Suprapubic skin (tissue), 4 donors: ENCODE measurements at regions not wholly inside any gene's neighbourhood (a gene's known extent, or its start where the extent isn't known, plus 50 kb on each side); places are given as distances from the start of the nearest gene placed in this dataset.

Experiments used
- CTCF ChIP-seq, 2 donors: fragments of 200-600 bp in 1 of 2; fragments of 450-650 bp in 1 of 2; sonication (generic) in 1 of 2; IDR thresholded peaks; one replicate each; pipeline ENCODE4 v1.5.1; 2016 to 2019; ENCODE audit warnings: antibody characterized with exemption in 2 of 2, mild to moderate bottlenecking in 1 of 2, moderate library complexity in 1 of 2
- POLR2A ChIP-seq, 2 donors: fragments of 450-650 bp; IDR thresholded peaks; one replicate each; pipeline ENCODE4 v1.6.1; 2017; ENCODE audit warnings: antibody characterized with exemption in 2 of 2, mild to moderate bottlenecking in 2 of 2, moderate library complexity in 2 of 2
- POLR2AphosphoS5 ChIP-seq, 3 donors: sonication (generic); formaldehyde crosslinking; IDR thresholded peaks; one replicate each; pipeline ENCODE4 v1.6.1; 2017; ENCODE audit warnings: antibody characterized with exemption in 3 of 3

DNA sequence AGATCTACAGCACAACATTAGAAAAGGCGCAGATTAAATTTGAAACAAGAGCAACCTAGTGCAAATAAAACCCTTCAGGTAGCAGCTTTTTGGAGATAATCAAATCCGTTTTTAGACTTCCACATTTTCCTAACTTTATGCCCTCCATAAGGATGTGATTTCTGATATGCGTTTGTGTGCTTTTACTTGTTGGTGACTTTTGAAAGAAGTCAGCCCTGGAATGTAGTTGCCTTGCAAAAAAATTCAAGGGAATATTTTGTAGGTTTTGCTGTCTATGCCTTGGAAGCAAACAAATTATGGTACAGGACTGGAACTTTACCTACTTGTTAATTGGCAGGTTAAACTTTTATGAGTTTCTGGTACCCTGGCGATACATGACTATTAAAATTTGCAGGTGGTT lies 86.7 kb upstream of the HDAC9 start:
- no peak for TF ChIP-seq CTCF (IDR thresholded peaks at IDR 0.05)
- no peak for TF ChIP-seq POLR2A (IDR thresholded peaks at IDR 0.05)
- TF ChIP-seq POLR2AphosphoS5 (IDR thresholded peaks at IDR 0.05) = no peak
